ENCODE measurements at regions not wholly inside any gene's neighbourhood (a gene's known extent, or its start where the extent isn't known, plus 50 kb on each side); places are given as distances from the start of the nearest gene placed in this dataset.

GRCh38 chr17:77302682-77303081, 161.9 kb downstream of the SEC14L1 start:
- H3K27me3 ChIP-seq (ENCODE audit: control insufficient read depth, insufficient read depth, low read length) = no peaks in the 10 kb centered on the region
- H3K9me3 ChIP-seq (ENCODE audit: control insufficient read depth, insufficient read depth, low read length) = peaks cover 1% of the 10 kb centered on the region; the same call in 1 of the 2 replicates
- no CpG with 5 or more reads among the region's 8 CpGs for WGBS (ENCODE audit: insufficient coverage, insufficient read length)
- H3K4me1 ChIP-seq (ENCODE audit: control insufficient read depth, insufficient read depth, low read length) = no peaks in the 10 kb centered on the region
- no peak for DNase-seq (ENCODE audit: low read depth, low spot score)
- H3K27ac ChIP-seq (ENCODE audit: low read length) = no peak overlapping the region
- no peaks in the 10 kb centered on the region for H3K36me3 ChIP-seq (ENCODE audit: control insufficient read depth, insufficient read depth, low read length)
- no peak overlapping the region for H3K4me3 ChIP-seq (ENCODE audit: low read length)

- Histone ChIP-seq H3K4me1 (ENCODE audit: control insufficient read depth, insufficient read depth, low read length) (no peaks in the 10 kb centered on the region), H3K9me3 (ENCODE audit: control insufficient read depth, insufficient read depth, low read length) (no peaks in the 10 kb centered on the region), H3K27me3 (ENCODE audit: control insufficient read depth, insufficient read depth, low read length) (no peaks in the 10 kb centered on the region), H3K4me3 (ENCODE audit: low read length) (no peak overlapping the region), H3K36me3 (ENCODE audit: control insufficient read depth, insufficient read depth, low read length) (no peaks in the 10 kb centered on the region), H3K27ac (ENCODE audit: low read length) (no peak overlapping the region)
- no CpG with 5 or more reads among the region's 6 CpGs for WGBS (ENCODE audit: insufficient coverage, insufficient read length)
- DNase-seq (ENCODE audit: low read depth, low spot score) = no peak
Measured at GRCh38 chr17:77303620-77304019, 162.9 kb downstream of the SEC14L1 start.

- no peak for DNase-seq (ENCODE audit: low read depth, low spot score)
- no peak overlapping the region for H3K27ac ChIP-seq (ENCODE audit: low read length)
- H3K4me1 ChIP-seq (ENCODE audit: control insufficient read depth, insufficient read depth, low read length) = no peaks in the 10 kb centered on the region
- H3K36me3 ChIP-seq (ENCODE audit: control insufficient read depth, insufficient read depth, low read length) = no peaks in the 10 kb centered on the region
- no peaks in the 10 kb centered on the region for H3K27me3 ChIP-seq (ENCODE audit: control insufficient read depth, insufficient read depth, low read length)
- no peak overlapping the region for H3K4me3 ChIP-seq (ENCODE audit: low read length)
- H3K9me3 ChIP-seq (ENCODE audit: control insufficient read depth, insufficient read depth, low read length) = no peaks in the 10 kb centered on the region
- no CpG with 5 or more reads among the region's 17 CpGs for WGBS (ENCODE audit: insufficient coverage, insufficient read length)
Measured at GRCh38 chr17:77304051-77304745, 163.4 kb downstream of the SEC14L1 start.

GRCh38 chr17:77304746-77305473, 164.1 kb downstream of the SEC14L1 start:
- DNase-seq (ENCODE audit: low read depth, low spot score) = no peak
- no peak overlapping the region for H3K4me3 ChIP-seq (ENCODE audit: low read length)
- no peak overlapping the region for H3K27ac ChIP-seq (ENCODE audit: low read length)
- whole genome bisulfite sequencing (ENCODE audit: insufficient coverage, insufficient read length) = no CpG with 5 or more reads among the region's 21 CpGs
- H3K9me3 ChIP-seq (ENCODE audit: control insufficient read depth, insufficient read depth, low read length) = no peaks in the 10 kb centered on the region
- no peaks in the 10 kb centered on the region for H3K36me3 ChIP-seq (ENCODE audit: control insufficient read depth, insufficient read depth, low read length)
- no peaks in the 10 kb centered on the region for H3K4me1 ChIP-seq (ENCODE audit: control insufficient read depth, insufficient read depth, low read length)
- no peaks in the 10 kb centered on the region for H3K27me3 ChIP-seq (ENCODE audit: control insufficient read depth, insufficient read depth, low read length)

- Histone ChIP-seq H3K9me3 (ENCODE audit: control insufficient read depth, insufficient read depth, low read length) (no peaks in the 10 kb centered on the region), H3K27me3 (ENCODE audit: control insufficient read depth, insufficient read depth, low read length) (no peaks in the 10 kb centered on the region), H3K27ac (ENCODE audit: low read length) (no peak overlapping the region), H3K4me3 (ENCODE audit: low read length) (no peak overlapping the region), H3K4me1 (ENCODE audit: control insufficient read depth, insufficient read depth, low read length) (no peaks in the 10 kb centered on the region), H3K36me3 (ENCODE audit: control insufficient read depth, insufficient read depth, low read length) (no peaks in the 10 kb centered on the region)
- no peak for DNase-seq (ENCODE audit: low read depth, low spot score)
- WGBS (ENCODE audit: insufficient coverage, insufficient read length) = no CpG with 5 or more reads among the region's 13 CpGs
Measured at GRCh38 chr17:77306048-77306789, 165.4 kb downstream of the SEC14L1 start.

- H3K27ac ChIP-seq (ENCODE audit: low read length) = no peak overlapping the region
- H3K36me3 ChIP-seq (ENCODE audit: control insufficient read depth, insufficient read depth, low read length) = peaks cover 2% of the 10 kb centered on the region; the same call in 1 of the 2 replicates
- H3K4me1 ChIP-seq (ENCODE audit: control insufficient read depth, insufficient read depth, low read length) = no peaks in the 10 kb centered on the region
- H3K4me3 ChIP-seq (ENCODE audit: low read length) = no peak overlapping the region
- no peak for DNase-seq (ENCODE audit: low read depth, low spot score)
- WGBS (ENCODE audit: insufficient coverage, insufficient read length) = no CpG with 5 or more reads among the region's 18 CpGs
- no peaks in the 10 kb centered on the region for H3K27me3 ChIP-seq (ENCODE audit: control insufficient read depth, insufficient read depth, low read length)
- no peaks in the 10 kb centered on the region for H3K9me3 ChIP-seq (ENCODE audit: control insufficient read depth, insufficient read depth, low read length)
Measured at GRCh38 chr17:77306790-77307478, 166.2 kb downstream of the SEC14L1 start.

- Histone ChIP-seq H3K9me3 (ENCODE audit: control insufficient read depth, insufficient read depth, low read length) (no peaks in the 10 kb centered on the region), H3K4me1 (ENCODE audit: control insufficient read depth, insufficient read depth, low read length) (no peaks in the 10 kb centered on the region), H3K27ac (ENCODE audit: low read length) (no peak overlapping the region), H3K36me3 (ENCODE audit: control insufficient read depth, insufficient read depth, low read length) (peaks cover 2% of the 10 kb centered on the region; the same call in 1 of the 2 replicates), H3K4me3 (ENCODE audit: low read length) (no peak overlapping the region), H3K27me3 (ENCODE audit: control insufficient read depth, insufficient read depth, low read length) (no peaks in the 10 kb centered on the region)
- DNase-seq (ENCODE audit: low read depth, low spot score) = no peak
- no CpG with 5 or more reads among the region's 12 CpGs for WGBS (ENCODE audit: insufficient coverage, insufficient read length)
Measured at GRCh38 chr17:77307479-77308198, 166.9 kb downstream of the SEC14L1 start.

GRCh38 chr17:77308861-77309726, 168.3 kb downstream of the SEC14L1 start:
- H3K27ac ChIP-seq (ENCODE audit: low read length) = no peak overlapping the region
- WGBS (ENCODE audit: insufficient coverage, insufficient read length) = no CpG with 5 or more reads among the region's 18 CpGs
- H3K9me3 ChIP-seq (ENCODE audit: control insufficient read depth, insufficient read depth, low read length) = no peaks in the 10 kb centered on the region
- DNase-seq (ENCODE audit: low read depth, low spot score) = no peak
- H3K4me1 ChIP-seq (ENCODE audit: control insufficient read depth, insufficient read depth, low read length) = no peaks in the 10 kb centered on the region
- H3K36me3 ChIP-seq (ENCODE audit: control insufficient read depth, insufficient read depth, low read length) = peaks cover 2% of the 10 kb centered on the region; the same call in 1 of the 2 replicates
- no peak overlapping the region for H3K4me3 ChIP-seq (ENCODE audit: low read length)
- H3K27me3 ChIP-seq (ENCODE audit: control insufficient read depth, insufficient read depth, low read length) = no peaks in the 10 kb centered on the region

GRCh38 chr17:77310336-77310735, 169.6 kb downstream of the SEC14L1 start:
- Histone ChIP-seq H3K4me3 (ENCODE audit: low read length) (no peak overlapping the region), H3K4me1 (ENCODE audit: control insufficient read depth, insufficient read depth, low read length) (no peaks in the 10 kb centered on the region), H3K27me3 (ENCODE audit: control insufficient read depth, insufficient read depth, low read length) (no peaks in the 10 kb centered on the region), H3K36me3 (ENCODE audit: control insufficient read depth, insufficient read depth, low read length) (peaks cover 2% of the 10 kb centered on the region; the same call in 1 of the 2 replicates), H3K9me3 (ENCODE audit: control insufficient read depth, insufficient read depth, low read length) (no peaks in the 10 kb centered on the region), H3K27ac (ENCODE audit: low read length) (no peak overlapping the region)
- no CpG with 5 or more reads among the region's 19 CpGs for WGBS (ENCODE audit: insufficient coverage, insufficient read length)
- DNase-seq (ENCODE audit: low read depth, low spot score) = no peak

Data from iPS DF 6.9 (cell line).